Spleen (tissue), 11 donors: ENCODE measurements at regions not wholly inside any gene's neighbourhood (a gene's known extent, or its start where the extent isn't known, plus 50 kb on each side); places are given as distances from the start of the nearest gene placed in this dataset.

Experiments
- DNase-seq: peaks from one replicate; pipeline ENCODE4 v3.0.0-alpha.2; 2020
- H3K27ac ChIP-seq, 8 donors: fragments of 200-600 bp; sonication (generic) in 7 of 8; 1 replicate in 4 of 8; 2 replicates in 4 of 8; pipeline versions ENCODE4 v1.5.0 to v1.8.0; 2016 to 2021; ENCODE audit warnings: inconsistent platforms in 4 of 8, mild to moderate bottlenecking in 4 of 8, moderate library complexity in 1 of 8
- H3K27me3 ChIP-seq, 7 donors: fragments of 200-600 bp; sonication (generic) in 6 of 7; replicated peaks in 1 of 7; 1 replicate in 4 of 7; 2 replicates in 3 of 7; pipeline versions ENCODE4 v1.5.0 to v1.8.0; 2016 to 2021; ENCODE audit warnings: inconsistent platforms in 3 of 7, mild to moderate bottlenecking in 1 of 7
- H3K36me3 ChIP-seq, 6 donors: fragments of 200-600 bp; sonication (generic) in 5 of 6; 1 replicate in 4 of 6; 2 replicates in 2 of 6; pipeline versions ENCODE4 v1.5.0 to v1.8.0; 2016 to 2021; ENCODE audit warnings: inconsistent platforms in 2 of 6
- H3K4me1 ChIP-seq, 6 donors: fragments of 200-600 bp; sonication (generic) in 5 of 6; 1 replicate in 3 of 6; 2 replicates in 3 of 6; pipeline versions ENCODE4 v1.5.0 to v1.8.0; 2016 to 2021; ENCODE audit warnings: inconsistent platforms in 3 of 6
- H3K4me3 ChIP-seq, 8 donors: fragments of 200-600 bp; sonication (generic) in 7 of 8; 1 replicate in 4 of 8; 2 replicates in 4 of 8; pipeline versions ENCODE4 v1.5.0 to v1.8.0; 2016 to 2021; ENCODE audit warnings: inconsistent platforms in 4 of 8, mild to moderate bottlenecking in 4 of 8, moderate library complexity in 2 of 8
- H3K9me3 ChIP-seq, 8 donors: fragments of 200-600 bp; sonication (generic) in 7 of 8; 1 replicate in 4 of 8; 2 replicates in 4 of 8; pipeline versions ENCODE4 v1.5.0 to v1.8.0; 2016 to 2021; ENCODE audit warnings: inconsistent platforms in 4 of 8
- POLR2A ChIP-seq, 3 donors: fragments of 450-650 bp; IDR thresholded peaks; one replicate each; pipeline ENCODE4 v1.5.1; 2017; ENCODE audit warnings: antibody characterized with exemption in 3 of 3, mild to moderate bottlenecking in 1 of 3
- POLR2AphosphoS5 ChIP-seq, 3 donors: sonication (generic); formaldehyde crosslinking; IDR thresholded peaks; one replicate each; pipeline ENCODE4 v1.5.1; 2017; ENCODE audit warnings: antibody characterized with exemption in 3 of 3
- WGBS, 5 donors: extraction: QIAGEN DNeasy Blood & Tissue Kit in 3 of 5; methylation state at CpG; one replicate each; pipeline versions ENCODE4 v1.1.5 to v1.1.7; 2013 to 2018; 5-methylcytosine and 5-hydroxymethylcytosine counted together
- intact Hi-C: fragments of 100-400 bp; cut with DNase I; formaldehyde crosslinking; loops from one replicate; pipeline ENCODE4 v1.15.0; 2023; ENCODE audit warnings: low total_unique reads
- TF ChIP-seq, protein P1 (sequence below), 11 experiments: fragments of 200-600 bp in 7 of 11; fragments of 450-650 bp in 4 of 11; sonication (generic) in 4 of 11; IDR thresholded peaks in 8 of 11; conservative IDR thresholded peaks in 3 of 11; 1 replicate in 7 of 11; 2 replicates in 4 of 11; pipeline versions ENCODE4 v1.4.0 to v1.8.0; 2016 to 2021; ENCODE audit warnings: antibody characterized with exemption in 11 of 11, inconsistent platforms in 4 of 11, mild to moderate bottlenecking in 1 of 11
- donor health status: healthy with polysubstance abuse.
- donor health status: DM: no; HTN: no; CAD: no; lungs with moderate emphysema.
- donor health status: DM: no; HTN: no; CAD: no.
- donor health status: Bipolar disorder and iron deficiency.
- donor health status: healthy.
- donor health status: DM: no; HTN: no; CAD: no.
- donor health status: DM: yes; HTN: yes; CAD: no.

DNA sequence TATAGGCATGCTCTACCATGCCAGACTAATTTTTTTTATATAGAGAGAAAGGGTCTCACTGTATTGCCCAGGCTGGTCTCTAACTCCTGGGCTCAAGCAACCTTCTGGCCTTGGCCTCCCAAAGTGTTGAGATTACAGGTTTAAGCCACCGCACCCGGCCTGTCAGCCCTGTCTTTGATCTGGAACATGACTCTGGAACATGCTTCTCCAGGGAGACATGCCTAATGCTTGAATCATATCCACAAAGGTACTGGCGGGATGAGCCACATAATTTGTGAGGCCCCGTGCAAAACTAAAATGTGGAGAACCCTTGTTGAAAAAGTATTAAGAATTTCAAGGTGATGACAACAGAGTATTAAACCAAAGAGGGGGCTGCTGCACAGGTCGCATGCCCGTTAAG is 282.8 kb downstream of the ARHGAP12 start:
- Histone ChIP-seq H3K9me3 (no peaks in the 10 kb centered on the region), H3K27ac (no peak overlapping the region), H3K27me3 (no peaks in the 10 kb centered on the region), H3K4me1 (no peaks in the 10 kb centered on the region), H3K4me3 (no peak overlapping the region), H3K36me3 (no peaks in the 10 kb centered on the region)
- intact Hi-C loops: no loop called here
- WGBS, 5 donors: 90 to 96% (median 91%) methylated on average over 6 of the region's 6 CpGs
- TF ChIP-seq POLR2AphosphoS5 (IDR thresholded peaks at IDR 0.05) (no peak), POLR2A (IDR thresholded peaks at IDR 0.05) (no peak)
- no peak for DNase-seq

DNA sequence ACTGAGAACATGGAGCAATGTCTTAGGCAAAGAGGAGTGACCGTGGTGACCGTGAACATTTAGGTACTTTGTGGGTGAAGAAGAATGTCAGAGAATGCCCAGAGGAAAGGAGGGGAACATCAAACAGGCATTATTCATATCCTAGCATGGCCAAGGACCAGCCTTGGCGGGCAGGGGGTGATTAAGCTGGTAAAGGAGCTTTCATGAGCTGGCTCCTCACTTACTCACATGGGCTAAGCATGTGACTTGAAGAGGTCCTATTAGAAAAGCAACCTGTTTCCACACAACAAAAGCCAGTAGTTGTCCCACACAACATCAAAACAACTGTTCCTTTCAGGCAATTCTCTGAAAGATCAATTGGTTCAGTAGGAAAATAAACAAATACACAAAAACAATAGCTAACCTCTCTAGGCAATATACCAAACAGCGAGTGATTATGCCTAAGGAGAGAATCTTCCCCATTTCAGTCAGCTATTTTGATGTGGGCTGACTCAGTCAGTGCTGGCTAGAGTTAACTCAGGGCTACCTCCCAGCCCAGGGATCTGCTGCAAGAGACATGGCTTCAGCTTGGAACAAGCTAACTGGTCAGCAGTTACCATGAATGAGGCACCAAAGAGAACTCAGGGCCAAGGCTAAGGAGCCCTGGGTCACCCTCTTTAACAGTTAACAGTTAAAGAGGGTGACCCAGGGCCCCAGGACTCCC is 283.5 kb downstream of the ARHGAP12 start:
- no peak overlapping the region for H3K4me3 ChIP-seq
- no peaks in the 10 kb centered on the region for H3K4me1 ChIP-seq
- H3K27ac ChIP-seq: no peak overlapping the region
- no peak for DNase-seq
- intact Hi-C loops: no loop called here
- no peaks in the 10 kb centered on the region for H3K27me3 ChIP-seq
- H3K36me3 ChIP-seq: no peaks in the 10 kb centered on the region
- no peaks in the 10 kb centered on the region for H3K9me3 ChIP-seq
- no peak for TF ChIP-seq POLR2AphosphoS5 (IDR thresholded peaks at IDR 0.05)
- TF ChIP-seq POLR2A (IDR thresholded peaks at IDR 0.05): no peak
- TF ChIP-seq, protein P1, sequence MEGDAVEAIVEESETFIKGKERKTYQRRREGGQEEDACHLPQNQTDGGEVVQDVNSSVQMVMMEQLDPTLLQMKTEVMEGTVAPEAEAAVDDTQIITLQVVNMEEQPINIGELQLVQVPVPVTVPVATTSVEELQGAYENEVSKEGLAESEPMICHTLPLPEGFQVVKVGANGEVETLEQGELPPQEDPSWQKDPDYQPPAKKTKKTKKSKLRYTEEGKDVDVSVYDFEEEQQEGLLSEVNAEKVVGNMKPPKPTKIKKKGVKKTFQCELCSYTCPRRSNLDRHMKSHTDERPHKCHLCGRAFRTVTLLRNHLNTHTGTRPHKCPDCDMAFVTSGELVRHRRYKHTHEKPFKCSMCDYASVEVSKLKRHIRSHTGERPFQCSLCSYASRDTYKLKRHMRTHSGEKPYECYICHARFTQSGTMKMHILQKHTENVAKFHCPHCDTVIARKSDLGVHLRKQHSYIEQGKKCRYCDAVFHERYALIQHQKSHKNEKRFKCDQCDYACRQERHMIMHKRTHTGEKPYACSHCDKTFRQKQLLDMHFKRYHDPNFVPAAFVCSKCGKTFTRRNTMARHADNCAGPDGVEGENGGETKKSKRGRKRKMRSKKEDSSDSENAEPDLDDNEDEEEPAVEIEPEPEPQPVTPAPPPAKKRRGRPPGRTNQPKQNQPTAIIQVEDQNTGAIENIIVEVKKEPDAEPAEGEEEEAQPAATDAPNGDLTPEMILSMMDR (IDR thresholded peaks at IDR 0.05 in 8 of 11, conservative IDR thresholded peaks at IDR 0.05 in 3 of 11): no peak
- WGBS, 5 donors: 84 to 98% (median 95%) methylated on average over 4 of the region's 4 CpGs

GRCh38 chr10:31642281-31642680 is 286.4 kb downstream of the ARHGAP12 start:
- intact Hi-C loops: no loop called here
- H3K27ac ChIP-seq: no peak overlapping the region
- no peak for TF ChIP-seq POLR2A (IDR thresholded peaks at IDR 0.05)
- TF ChIP-seq, protein P1 (IDR thresholded peaks at IDR 0.05 in 8 of 11, conservative IDR thresholded peaks at IDR 0.05 in 3 of 11): no peak
- TF ChIP-seq POLR2AphosphoS5 (IDR thresholded peaks at IDR 0.05): no peak
- H3K27me3 ChIP-seq: no peaks in the 10 kb centered on the region
- no peaks in the 10 kb centered on the region for H3K36me3 ChIP-seq
- DNase-seq: no peak
- H3K4me3 ChIP-seq: no peak overlapping the region
- H3K4me1 ChIP-seq: no peaks in the 10 kb centered on the region
- WGBS, 5 donors: 71 to 76% (median 71%) methylated on average over 1 of the region's 1 CpG
- peaks cover 0 to 17% (median 12%) of the 10 kb centered on the region in 8 donors for H3K9me3 ChIP-seq

DNA sequence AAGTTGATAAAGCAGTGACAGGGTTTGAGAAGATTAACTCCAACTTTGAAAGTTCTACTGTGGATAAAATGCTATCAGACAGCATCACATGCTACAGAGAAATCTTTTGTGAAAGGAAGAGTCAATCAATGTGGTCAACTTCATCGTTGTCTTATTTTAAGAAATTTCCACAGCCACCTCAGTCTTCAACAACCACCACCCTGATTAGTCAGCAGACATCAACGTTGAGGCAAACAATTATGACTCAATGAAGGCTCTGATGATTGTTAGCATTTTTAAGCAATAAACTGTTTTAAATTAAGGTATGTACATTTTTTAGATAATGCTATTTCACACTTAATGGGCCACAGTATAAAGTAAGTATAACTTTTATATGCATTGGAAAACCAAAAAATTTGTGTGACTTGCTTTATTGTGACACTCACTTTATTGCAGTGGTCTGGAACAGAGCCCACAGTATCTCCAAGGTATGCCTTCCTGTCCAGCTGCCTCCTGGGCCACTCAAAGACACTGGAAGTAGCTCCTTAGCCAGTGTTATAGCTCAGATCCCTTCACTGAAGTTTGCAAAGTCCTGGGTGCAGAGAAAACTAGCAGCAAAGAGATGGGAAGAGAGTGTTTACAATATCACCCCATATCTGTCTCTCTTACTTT is 293.1 kb downstream of the ARHGAP12 start:
- Histone ChIP-seq H3K27me3 (no peaks in the 10 kb centered on the region), H3K9me3 (peaks cover 0 to 17% (median 12%) of the 10 kb centered on the region in 8 donors), H3K27ac (no peak overlapping the region), H3K4me1 (no peaks in the 10 kb centered on the region), H3K4me3 (no peak overlapping the region), H3K36me3 (no peaks in the 10 kb centered on the region)
- intact Hi-C loops: no loop called here
- 60 to 71% (median 67%) methylated on average over 2 of the region's 2 CpGs for WGBS, 5 donors
- TF ChIP-seq, protein P1 (IDR thresholded peaks at IDR 0.05 in 8 of 11, conservative IDR thresholded peaks at IDR 0.05 in 3 of 11): no peak
- TF ChIP-seq POLR2A (IDR thresholded peaks at IDR 0.05) (no peak), POLR2AphosphoS5 (IDR thresholded peaks at IDR 0.05) (no peak)
- DNase-seq: no peak
